B cell (primary cell): ENCODE measurements at regions not wholly inside any gene's neighbourhood (a gene's known extent, or its start where the extent isn't known, plus 50 kb on each side); places are given as distances from the start of the nearest gene placed in this dataset.

Experiments
- EZH2 ChIP-seq: IDR thresholded peaks from 2 replicates; pipeline ENCODE4 v1.6.1; 2012; ENCODE audit warnings: borderline replicate concordance, low read depth, mild to moderate bottlenecking, moderate library complexity, low read length; ENCODE audit not compliant: insufficient read depth, poor library complexity, severe bottlenecking
- TF ChIP-seq, protein P1 (sequence below): fragments of 200-600 bp; IDR thresholded peaks from one replicate; pipeline ENCODE4 v1.8.0; 2022; ENCODE audit warnings: antibody characterized with exemption, mild to moderate bottlenecking

DNA sequence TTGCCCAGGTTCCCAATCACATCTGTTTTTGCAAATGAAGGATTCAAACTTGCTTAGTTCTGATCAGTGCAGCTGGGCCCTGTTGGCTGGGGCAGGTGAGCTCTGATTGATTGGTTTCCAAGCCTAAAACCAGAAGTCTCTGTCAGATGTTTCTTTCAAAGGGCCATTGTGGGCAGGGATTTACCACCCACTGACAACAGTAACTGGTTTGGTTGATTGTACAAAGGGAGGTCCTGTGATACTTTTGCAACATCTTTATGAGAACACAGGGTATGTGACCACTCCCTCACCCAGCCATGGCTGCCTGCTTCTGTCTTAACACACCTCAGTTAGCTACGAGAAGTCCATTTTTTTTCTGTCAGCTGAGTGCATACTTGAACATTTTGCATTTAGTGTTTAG lies 184.1 kb downstream of the FLRT2 start:
- TF ChIP-seq, protein P1, sequence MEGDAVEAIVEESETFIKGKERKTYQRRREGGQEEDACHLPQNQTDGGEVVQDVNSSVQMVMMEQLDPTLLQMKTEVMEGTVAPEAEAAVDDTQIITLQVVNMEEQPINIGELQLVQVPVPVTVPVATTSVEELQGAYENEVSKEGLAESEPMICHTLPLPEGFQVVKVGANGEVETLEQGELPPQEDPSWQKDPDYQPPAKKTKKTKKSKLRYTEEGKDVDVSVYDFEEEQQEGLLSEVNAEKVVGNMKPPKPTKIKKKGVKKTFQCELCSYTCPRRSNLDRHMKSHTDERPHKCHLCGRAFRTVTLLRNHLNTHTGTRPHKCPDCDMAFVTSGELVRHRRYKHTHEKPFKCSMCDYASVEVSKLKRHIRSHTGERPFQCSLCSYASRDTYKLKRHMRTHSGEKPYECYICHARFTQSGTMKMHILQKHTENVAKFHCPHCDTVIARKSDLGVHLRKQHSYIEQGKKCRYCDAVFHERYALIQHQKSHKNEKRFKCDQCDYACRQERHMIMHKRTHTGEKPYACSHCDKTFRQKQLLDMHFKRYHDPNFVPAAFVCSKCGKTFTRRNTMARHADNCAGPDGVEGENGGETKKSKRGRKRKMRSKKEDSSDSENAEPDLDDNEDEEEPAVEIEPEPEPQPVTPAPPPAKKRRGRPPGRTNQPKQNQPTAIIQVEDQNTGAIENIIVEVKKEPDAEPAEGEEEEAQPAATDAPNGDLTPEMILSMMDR = no peak
- no peak for TF ChIP-seq EZH2
